ENCODE measurements at regions not wholly inside any gene's neighbourhood (a gene's known extent, or its start where the extent isn't known, plus 50 kb on each side); places are given as distances from the start of the nearest gene placed in this dataset.

DNA sequence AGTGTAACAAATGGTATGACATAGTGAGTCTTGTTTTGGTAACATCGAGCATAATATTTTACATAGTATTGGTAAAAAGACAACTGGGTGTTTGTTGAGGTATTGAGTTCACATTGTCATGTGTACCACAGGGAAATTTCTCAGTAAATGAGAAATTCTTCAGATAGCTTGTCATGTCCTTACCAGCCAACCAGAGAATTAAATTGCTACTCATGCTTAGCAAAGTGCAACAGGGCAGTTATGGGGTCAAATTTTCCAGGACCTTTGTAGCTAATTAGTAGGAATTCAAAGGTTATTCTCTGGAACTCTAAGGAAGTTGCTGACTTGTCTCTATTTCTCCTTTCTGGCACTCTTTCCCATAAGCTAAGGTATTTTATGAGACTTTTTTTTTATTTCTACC, 595.7 kb downstream of the EFNA5 start:
- WGBS, 2 experiments (ENCODE audit: extremely low coverage in 2 of 2, insufficient read length in 1 of 2) = no CpG with 5 or more reads among the region's 1 CpG
- in situ Hi-C loops (cut with MboI; ENCODE audit: low sequenced_read_pairs) = no loop called here
- no peak overlapping the region for H3K9ac ChIP-seq (ENCODE audit: low read depth, low read length)
- H2BK20ac ChIP-seq (ENCODE audit: low read depth, low read length) = no peak overlapping the region
- H4K91ac ChIP-seq (ENCODE audit: insufficient read depth, low read depth, low read length) = no peak overlapping the region
- TF ChIP-seq, protein P1, sequence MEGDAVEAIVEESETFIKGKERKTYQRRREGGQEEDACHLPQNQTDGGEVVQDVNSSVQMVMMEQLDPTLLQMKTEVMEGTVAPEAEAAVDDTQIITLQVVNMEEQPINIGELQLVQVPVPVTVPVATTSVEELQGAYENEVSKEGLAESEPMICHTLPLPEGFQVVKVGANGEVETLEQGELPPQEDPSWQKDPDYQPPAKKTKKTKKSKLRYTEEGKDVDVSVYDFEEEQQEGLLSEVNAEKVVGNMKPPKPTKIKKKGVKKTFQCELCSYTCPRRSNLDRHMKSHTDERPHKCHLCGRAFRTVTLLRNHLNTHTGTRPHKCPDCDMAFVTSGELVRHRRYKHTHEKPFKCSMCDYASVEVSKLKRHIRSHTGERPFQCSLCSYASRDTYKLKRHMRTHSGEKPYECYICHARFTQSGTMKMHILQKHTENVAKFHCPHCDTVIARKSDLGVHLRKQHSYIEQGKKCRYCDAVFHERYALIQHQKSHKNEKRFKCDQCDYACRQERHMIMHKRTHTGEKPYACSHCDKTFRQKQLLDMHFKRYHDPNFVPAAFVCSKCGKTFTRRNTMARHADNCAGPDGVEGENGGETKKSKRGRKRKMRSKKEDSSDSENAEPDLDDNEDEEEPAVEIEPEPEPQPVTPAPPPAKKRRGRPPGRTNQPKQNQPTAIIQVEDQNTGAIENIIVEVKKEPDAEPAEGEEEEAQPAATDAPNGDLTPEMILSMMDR (conservative IDR thresholded peaks at IDR 0.05; ENCODE audit: low read depth, low read length) = no peak
- no peak for TF ChIP-seq RCOR1 (IDR thresholded peaks at IDR 0.05; ENCODE audit: insufficient replicate concordance, low read length)
- DNase-seq = no peak
- no peak overlapping the region for H3K4me2 ChIP-seq (ENCODE audit: low read depth, low read length)
- no peak overlapping the region for H3K4ac ChIP-seq (ENCODE audit: low read depth, low read length)
- H3K9me1 ChIP-seq (ENCODE audit: insufficient read depth, low read length) = no peaks in the 10 kb centered on the region
- no peak overlapping the region for H3K27ac ChIP-seq (ENCODE audit: insufficient read depth, low read length)
- no peaks in the 10 kb centered on the region for H3K79me1 ChIP-seq (ENCODE audit: low read depth in 1 of 2, low read length in 2 of 2)
- H3K27me3 ChIP-seq (ENCODE audit: control insufficient read depth, insufficient read depth, low read length) = no peaks in the 10 kb centered on the region
- H3K9me3 ChIP-seq (ENCODE audit: control insufficient read depth, insufficient read depth, low read length) = peaks cover 3% of the 10 kb centered on the region; the same call in 1 of the 2 replicates
- no peak overlapping the region for H2AK5ac ChIP-seq (ENCODE audit: low read depth, low read length)
- CTCF ChIA-PET = no interaction called here
- no peaks in the 10 kb centered on the region for H3K36me3 ChIP-seq (ENCODE audit: control insufficient read depth, insufficient read depth, low read length)
- H2BK15ac ChIP-seq (ENCODE audit: low read depth, low read length) = no peak overlapping the region
- H2AK9ac ChIP-seq (replicated peaks; ENCODE audit: low read depth, low read length, poor library complexity) = no peak overlapping the region
- H4K5ac ChIP-seq (ENCODE audit: low read depth, low read length) = no peak overlapping the region
- no TSS peak for BruUV-seq (replicated peaks)
- no peak overlapping the region for H2BK5ac ChIP-seq (ENCODE audit: low read depth, low read length, poor library complexity, severe bottlenecking)
- no peaks in the 10 kb centered on the region for H4K20me1 ChIP-seq (ENCODE audit: insufficient read depth, low read length)
- dilution Hi-C loops (cut with HindIII; ENCODE audit: low sequenced_read_pairs, unreplicated experiment) = no loop called here
- POLR2A ChIA-PET (ENCODE audit: unreplicated experiment) = no interaction called here
- ATAC-seq (ENCODE audit: low read depth) = no peak
- no peak overlapping the region for H4K8ac ChIP-seq (ENCODE audit: low read depth in 2 of 2, low read length in 2 of 2)
- no peak overlapping the region for H3K14ac ChIP-seq (replicated peaks; ENCODE audit: low read depth, low read length)
- no peak overlapping the region for H2BK120ac ChIP-seq (ENCODE audit: low read depth, low read length)
- no peak overlapping the region for H3K18ac ChIP-seq (ENCODE audit: low read depth, low read length)
- H3K56ac ChIP-seq (ENCODE audit: extremely low read depth, insufficient read depth, low read length) = no peak overlapping the region
- H2AFZ ChIP-seq (replicated peaks; ENCODE audit: low read length, poor library complexity) = no peak overlapping the region
- H3K4me3 ChIP-seq (ENCODE audit: insufficient read depth, low read depth, low read length) = no peak overlapping the region
- H3K4me1 ChIP-seq (ENCODE audit: control insufficient read depth, insufficient read depth, low read length) = no peaks in the 10 kb centered on the region
- no peak overlapping the region for H3K23ac ChIP-seq (ENCODE audit: low read depth, low read length)
- intact Hi-C loops (cut with micrococcal nuclease) = no loop called here

Data from IMR-90 (cell line).